Stimulated activated CD4-positive, alpha-beta T cell treated with anti-CD3 and anti-CD28 coated beads, Interleukin-4, amount 100 ng/mL, for 48 hours (primary cell): ENCODE measurements at regions not wholly inside any gene's neighbourhood (a gene's known extent, or its start where the extent isn't known, plus 50 kb on each side); places are given as distances from the start of the nearest gene placed in this dataset.
"Not testable (repeated sequence)": the region's sequence is repeated elsewhere in the genome, so short reads cannot be mapped to it uniquely, and the experiment has no call there.

ENCODE experiments used
- DNase-seq, 2 donors: peaks; one replicate each; pipeline ENCODE4 v3.0.0-alpha.2; 2020; ENCODE audit warnings: low read depth in 2 of 2

DNA sequence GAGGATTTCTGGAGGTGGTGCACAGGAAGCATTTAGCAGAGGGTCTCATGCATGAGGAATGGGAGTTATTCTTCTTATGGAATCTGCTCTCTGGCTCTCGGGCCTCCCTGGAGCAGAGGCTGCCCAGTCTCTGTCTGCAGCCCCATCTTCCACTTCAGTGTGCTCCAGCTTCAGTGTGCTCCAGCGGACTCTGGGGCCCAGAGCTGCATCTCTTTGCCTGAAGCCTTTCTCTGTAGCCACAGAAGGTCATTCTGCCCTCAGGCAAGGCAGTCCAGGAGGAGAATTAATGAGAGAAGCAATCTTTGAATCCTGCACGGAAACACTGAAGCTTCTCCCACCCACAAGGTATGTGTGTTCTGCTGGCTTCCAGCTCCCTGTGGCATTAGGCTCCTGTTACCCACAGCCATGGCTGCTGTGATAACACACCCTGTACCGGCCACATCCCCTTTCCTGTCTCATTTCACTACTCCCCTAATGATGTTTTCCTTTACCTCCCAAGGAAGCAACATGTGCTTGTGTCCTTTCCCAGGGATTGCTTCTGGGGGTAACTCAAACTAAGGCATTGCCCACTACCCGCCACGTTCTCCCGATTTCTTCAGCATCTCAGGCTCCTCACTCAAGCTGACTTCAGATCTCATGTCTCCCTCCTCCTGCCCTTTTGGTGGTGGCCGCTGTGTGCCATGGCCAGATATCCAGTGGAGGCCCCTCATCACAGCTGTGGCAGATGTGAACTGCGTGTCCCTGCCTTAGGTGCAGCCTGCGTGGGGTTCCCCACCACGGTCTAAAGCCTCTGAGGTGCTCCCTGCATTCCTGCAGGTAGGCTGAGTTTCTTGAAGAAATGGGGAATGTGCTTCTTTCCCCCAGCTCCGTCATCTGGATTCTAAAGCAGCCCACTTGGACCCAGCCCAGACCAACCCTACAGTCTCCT is 181.2 kb upstream of the GALNT2 start:
- no peak for DNase-seq

- no peak for DNase-seq
Observed at GRCh38 chr1:229886636-229887035, 180.4 kb upstream of the GALNT2 start.

DNA sequence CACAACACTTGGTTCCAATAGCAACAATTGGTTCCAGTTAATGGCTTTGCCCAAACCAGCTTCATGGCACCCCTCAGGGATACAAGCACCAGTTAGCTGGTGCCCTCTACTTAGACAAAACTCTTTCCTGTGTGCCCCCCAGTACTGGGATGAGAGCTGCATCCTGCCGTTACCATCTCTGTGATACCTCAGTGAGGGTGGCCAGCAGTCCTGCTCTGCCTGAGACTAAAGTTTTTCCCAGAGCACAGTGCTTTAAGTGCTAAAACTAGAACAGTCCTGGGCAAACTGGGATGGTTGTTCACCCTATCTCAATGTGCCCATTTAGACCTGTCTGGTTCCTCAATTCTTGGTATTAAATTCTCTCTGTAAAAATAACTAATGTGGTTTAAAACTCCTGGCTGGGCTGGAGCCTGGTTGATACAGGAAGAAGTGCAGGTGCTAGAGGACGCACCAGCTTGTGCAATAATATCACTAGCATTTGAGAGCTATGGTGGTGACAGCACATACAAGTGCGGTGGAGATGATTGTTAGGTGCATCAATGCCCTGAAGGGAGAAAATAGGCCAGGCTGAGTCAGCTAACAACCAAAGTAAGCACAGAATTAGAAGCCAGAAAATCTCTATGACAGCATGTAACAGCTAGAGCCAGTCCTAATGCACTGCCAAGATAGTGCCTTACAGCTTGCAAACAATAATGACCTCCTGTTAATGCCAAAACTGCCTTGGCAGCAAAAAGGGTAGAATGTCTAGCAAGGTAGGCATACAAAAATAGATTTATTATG is 179.8 kb upstream of the GALNT2 start:
- no peak for DNase-seq

DNA sequence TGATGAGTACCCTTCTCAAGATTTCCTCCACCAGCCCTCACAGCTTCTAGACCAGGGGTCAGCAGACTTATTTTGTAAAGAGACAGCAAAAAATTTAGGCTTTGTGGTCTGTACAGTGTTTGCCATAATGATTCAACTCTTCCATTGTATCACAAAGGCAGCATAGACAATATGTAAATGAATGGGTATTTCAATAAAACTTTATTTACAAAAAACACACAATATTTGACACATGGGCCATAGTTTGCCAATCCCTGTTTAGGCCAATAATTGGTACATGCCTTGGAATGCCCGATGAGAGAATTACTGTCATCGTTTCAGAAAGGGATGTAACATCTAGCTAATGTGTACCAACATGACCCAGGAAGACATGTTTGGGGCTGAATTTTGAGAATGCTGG is 178.9 kb upstream of the GALNT2 start:
- DNase-seq: no peak

- DNase-seq: no peak
Observed at GRCh38 chr1:229888561-229889001, 178.5 kb upstream of the GALNT2 start.

DNA sequence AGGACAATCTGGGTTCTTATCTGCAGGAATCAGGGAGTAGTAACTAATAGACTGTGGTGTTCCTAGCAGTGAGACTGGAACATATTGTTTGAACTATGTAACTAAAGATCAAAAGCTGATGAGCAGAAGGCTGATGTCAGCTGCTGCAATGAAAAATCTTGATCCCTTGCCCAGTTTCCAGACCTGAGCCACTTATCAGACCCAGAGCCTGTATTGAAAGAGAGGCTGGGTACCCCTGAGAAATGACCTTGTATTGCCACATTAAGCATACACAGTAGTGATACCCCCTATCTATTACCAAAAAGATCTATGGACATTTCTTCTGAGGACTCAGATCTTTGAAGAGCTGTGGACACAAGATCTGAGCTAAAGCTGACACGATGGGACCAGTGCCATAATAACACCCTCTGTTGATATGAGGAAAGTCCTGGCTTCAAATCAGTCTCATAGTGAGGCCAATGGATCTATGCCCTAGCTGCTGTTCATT is 178.0 kb upstream of the GALNT2 start:
- DNase-seq: no peak

GRCh38 chr1:229891227-229891626 is 175.8 kb upstream of the GALNT2 start:
- no peak for DNase-seq

- no peak for DNase-seq
Observed at GRCh38 chr1:229892515-229893117, 174.4 kb upstream of the GALNT2 start.

DNA sequence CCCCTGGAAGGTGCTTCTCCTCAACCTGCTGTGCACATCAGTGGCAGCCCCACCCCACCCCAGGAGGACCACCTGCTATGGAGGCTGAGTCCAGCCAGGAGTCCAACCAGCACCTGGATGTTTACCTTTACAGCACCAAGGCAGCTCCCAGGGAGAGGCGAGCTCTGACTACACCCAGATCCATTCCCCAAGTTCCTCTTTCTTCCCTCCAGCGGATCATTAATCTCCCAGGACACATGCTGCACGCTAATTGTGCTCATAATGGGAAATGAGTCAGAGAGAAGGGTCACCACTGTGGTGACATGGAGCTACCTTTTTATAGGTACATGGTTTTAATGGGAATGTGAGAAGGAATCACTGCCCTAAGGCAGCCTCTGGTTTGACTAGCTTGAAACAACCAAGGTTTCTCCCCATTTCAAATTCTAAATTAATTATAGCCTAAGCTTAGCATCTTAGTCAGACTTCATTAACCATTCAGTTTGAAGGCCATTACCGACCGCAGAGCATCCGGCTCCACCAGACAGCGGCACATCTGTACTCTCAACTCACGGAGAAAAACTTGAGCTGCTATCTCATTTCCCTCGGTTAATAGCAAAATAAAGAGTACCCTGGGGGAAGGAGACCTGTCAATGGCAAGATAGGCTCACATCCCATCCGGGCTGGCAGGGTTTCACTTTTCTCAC is 173.1 kb upstream of the GALNT2 start:
- no peak for DNase-seq

GRCh38 chr1:229894532-229894931 is 172.5 kb upstream of the GALNT2 start:
- DNase-seq: no peak

GRCh38 chr1:229895605-229896004 is 171.4 kb upstream of the GALNT2 start:
- no peak for DNase-seq

DNA sequence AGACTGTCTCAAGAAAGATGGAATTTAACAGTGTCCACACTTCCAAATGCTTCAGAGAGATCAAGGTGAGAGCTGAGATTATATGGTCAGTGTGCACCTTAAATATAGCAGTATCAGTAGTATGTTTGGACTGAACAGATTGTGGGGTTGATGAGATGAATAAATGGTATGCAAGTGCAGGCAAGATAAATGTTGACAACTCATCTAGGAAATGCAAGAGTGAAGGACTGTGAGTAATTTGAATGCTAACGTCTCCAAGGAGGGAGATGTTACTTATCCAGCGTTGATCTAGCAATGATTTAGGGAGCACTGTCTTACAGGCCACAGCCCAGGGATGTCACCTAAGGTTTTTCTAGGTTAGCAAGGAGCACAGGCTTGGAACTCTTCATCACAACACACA is 170.7 kb upstream of the GALNT2 start:
- DNase-seq: no peak

DNA sequence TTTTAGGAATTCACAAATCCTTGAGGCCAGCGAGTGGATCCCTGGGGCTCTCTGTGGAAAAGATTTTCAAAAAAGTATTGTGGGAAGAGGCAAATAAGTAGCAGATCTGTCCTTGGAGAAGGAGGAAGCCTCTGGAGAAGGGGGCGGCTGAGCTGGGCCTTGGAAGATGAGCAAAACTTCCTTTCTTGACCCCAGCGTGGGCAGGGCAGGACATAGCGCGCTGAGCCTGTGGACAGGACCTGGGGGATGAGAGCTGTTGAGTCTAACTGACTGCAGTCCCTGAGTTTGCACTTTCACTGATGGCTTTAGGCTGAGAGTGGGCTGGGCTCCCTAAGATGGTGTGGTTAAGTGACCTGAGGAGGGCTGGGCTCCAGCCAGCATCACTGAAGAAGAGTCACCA is 170.2 kb upstream of the GALNT2 start:
- DNase-seq: no peak

DNA sequence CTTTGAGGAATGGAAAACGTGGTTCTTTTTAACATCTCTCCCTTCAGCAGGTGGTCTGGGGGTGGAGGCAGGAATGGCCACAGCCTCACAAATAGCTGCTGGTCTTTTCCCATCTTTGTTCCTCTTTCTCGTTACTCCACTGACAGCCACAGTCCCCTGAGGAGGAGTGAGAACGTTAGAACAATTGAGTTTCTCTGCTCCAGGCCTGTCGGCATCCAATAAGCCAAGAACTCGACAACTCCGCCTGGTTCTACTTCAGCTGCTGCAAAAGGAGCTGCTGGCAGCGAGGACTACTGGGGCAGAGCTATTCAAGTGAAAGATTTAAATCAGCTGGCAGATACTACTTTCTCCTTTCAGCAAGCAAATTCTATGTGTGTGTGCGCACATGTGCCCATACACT is 169.5 kb upstream of the GALNT2 start:
- no peak for DNase-seq

GRCh38 chr1:229900220-229900619 is 166.8 kb upstream of the GALNT2 start:
- DNase-seq: no peak

DNA sequence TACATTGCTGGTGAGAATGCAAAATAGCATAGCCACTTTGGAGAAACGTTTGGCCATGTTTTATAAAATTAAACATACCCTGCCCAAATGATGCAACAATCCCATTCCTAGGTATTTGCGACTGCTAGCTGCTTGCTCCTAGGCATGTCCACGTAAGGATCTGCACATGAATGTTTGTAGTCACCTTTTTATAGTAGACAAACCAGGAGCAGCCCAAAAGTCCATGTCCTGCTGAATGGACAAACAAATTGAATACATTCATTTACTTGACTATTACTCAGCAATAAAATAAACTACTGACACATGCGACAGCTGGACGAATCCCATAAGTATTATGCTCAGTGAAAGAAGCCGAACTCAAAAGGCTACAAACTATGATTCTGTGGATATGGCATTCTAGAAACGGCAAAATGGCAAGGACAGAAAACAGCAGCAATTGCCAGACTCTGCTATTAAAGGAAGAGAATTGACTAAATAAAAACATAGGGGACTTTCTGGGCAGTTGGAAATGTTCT is 161.9 kb upstream of the GALNT2 start:
- no peak for DNase-seq

GRCh38 chr1:229905652-229906051 is 161.4 kb upstream of the GALNT2 start:
- DNase-seq: no peak

DNA sequence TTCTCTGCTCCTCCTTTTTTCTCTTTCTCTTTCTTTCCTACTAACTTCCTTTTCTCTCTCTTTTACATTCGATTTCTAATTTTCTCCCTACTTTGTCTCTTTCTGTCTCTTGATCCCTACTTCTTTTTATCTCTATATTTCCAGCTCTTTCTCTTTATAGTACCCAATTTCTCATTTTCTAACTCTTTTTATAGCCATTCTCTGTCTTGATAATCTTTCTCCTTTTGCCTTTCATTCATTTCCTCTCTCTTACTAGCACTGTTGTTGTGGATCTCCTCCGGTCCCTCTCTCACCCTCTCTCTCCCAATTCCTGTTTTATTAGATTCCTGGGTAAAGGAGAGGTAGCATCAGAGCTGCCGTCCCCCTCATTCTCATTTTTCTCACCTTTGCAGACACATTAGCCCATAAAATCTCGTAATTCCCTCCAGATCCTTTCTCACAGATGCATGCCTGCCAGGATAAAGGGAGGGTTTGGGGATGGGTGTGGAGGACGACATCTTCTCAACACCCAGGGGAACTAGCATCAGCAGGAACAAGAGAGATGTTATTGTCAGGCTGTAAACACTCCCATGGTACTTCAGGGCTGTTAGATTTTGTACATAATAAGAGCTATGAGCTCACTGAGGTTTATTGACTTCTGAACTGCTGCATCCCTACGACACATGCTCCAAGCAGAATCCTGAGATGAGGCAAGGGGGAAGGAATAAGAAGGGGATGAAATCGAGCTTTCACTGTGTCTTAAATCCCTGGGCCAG is 159.0 kb upstream of the GALNT2 start:
- no peak for DNase-seq

DNA sequence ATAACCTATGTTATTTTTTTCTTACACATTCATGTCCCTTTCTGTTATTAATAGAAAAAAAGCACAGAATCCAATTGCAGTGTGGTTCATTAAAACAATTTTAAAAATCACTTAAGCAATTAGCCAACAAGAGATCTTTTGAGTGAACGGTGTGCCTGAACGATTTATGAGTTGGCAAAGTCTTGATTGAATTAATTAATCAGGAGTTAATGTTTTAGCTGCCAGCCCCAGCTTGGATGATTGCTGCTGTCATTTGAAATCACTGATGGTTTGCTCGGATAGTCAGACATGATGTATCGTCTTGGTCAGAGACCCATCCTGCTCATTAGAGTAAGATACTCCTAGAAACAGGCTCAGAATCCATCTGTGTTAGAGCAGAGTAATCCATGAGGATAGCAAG is 158.3 kb upstream of the GALNT2 start:
- DNase-seq: no peak

- DNase-seq: no peak
Observed at GRCh38 chr1:229913489-229913888, 153.5 kb upstream of the GALNT2 start.

GRCh38 chr1:229919488-229919887 is 147.6 kb upstream of the GALNT2 start:
- DNase-seq: not testable (repeated sequence)
